Stimulated activated CD4-positive, alpha-beta T cell treated with anti-CD3 and anti-CD28 coated beads, Interleukin-2, amount 100 ng/mL, for 4 hours (primary cell): ENCODE measurements at regions not wholly inside any gene's neighbourhood (a gene's known extent, or its start where the extent isn't known, plus 50 kb on each side); places are given as distances from the start of the nearest gene placed in this dataset.

ENCODE experiments used
- DNase-seq: peaks from one replicate; pipeline ENCODE4 v3.0.0-alpha.2; 2020; ENCODE audit warnings: low read depth

GRCh38 chr1:5659606-5660005 is 332.6 kb downstream of the NPHP4 start:
- no peak for DNase-seq

DNA sequence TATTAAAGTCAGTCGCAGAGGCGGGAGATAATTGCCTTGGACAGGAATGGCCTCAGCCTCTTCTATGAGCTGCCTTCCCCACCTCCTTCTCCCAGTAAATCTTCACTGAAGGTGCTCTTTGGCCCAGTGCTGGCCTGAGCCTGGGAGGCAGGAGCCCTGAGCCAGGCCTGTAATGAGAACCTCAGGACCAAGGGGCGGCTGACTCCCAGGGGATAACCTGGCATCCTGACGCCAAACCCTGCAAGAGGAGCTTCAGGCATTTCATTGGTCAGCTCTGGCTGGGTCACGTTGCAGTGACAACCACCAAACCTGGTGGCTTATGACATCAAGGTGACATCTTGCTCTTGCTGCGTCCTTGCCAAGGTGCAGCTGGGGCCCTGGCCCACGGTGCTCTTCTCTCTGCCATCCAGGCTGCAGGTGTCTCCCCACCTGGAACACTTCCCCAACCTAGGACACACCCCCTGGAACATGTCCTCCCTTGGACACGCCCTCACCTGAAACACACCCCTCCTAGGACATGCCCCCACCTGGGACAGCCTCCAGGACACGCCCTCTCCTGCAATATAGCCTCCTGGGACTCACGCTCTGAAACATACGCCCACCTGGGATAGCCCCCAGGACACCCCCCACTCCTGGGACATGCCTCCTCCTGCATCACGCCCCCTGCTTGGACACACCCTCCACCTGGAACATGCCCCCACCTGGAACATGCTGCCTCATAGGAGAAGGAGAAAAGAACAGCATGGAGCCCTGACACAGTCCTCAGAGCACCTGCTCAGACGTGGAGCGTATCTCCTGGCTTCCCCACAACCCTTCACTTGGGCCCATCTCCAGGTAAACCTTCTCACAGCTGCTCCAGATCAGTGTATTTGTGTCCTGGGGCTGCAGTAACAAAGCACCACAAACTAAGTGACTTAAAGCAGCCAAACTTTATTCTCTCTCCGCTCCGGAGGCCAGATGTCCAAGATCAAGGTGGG is 333.6 kb downstream of the NPHP4 start:
- DNase-seq = no peak

- DNase-seq = no peak
Measured at GRCh38 chr1:5651964-5652821, 340.0 kb downstream of the NPHP4 start.

DNA sequence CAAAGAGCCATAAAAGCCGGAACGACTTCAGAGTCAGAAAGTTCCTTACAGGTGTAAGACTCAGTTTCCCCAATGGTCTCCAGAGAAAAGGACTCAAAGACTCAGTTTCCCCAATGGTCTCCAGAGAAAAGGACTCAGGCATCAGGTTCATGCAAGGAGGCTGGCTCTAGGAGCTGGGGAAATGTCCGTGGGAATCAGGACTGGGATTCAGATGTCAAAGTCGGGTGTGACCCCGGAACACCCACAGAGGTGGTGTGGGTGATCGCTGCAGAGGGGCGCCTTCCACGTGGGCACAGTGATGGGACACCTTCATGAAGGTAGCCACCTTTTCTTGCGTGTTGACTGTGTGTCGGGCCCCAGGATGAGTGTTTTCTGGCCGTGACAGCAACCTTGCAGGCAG is 340.8 kb downstream of the NPHP4 start:
- no peak for DNase-seq

DNA sequence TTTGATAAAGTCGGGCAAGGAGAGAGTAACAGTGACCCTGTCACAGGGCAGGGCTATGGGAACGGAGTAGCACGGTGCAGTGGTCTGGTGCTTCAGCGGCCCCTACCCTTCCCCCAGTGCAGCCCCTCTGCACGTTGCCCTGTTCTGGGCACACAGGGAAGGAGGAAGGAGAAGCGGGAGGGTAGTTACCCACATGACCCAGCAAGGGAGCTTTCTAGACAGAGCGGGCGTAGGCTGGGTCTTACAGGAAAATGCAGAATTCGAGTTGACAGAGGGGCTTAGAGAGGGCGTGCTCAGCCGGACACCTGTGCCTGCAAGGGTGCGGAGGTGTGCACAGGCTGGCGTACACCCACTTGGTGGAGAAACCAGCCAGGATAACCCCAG is 341.2 kb downstream of the NPHP4 start:
- no peak for DNase-seq

GRCh38 chr1:5650283-5651026 is 341.8 kb downstream of the NPHP4 start:
- DNase-seq = no peak

DNA sequence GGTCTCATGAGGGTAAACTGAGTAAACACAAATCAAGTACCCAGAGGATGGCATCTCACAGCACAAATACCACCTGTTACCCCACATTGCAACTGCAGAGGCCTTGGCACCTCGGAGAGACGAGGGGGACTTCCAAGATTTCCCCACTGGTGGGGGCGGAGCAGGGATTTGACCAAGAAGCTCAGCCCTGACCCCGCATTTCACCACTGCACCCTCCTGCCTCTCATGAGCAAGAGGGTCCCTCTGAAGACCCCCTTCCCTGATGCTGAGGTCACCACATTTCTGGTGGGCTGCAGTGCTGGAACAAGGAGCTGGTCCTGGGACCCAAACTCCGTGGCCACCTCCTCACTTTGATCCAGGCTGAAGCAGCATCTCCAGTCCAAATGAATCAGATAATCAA is 342.4 kb downstream of the NPHP4 start:
- DNase-seq = no peak

DNA sequence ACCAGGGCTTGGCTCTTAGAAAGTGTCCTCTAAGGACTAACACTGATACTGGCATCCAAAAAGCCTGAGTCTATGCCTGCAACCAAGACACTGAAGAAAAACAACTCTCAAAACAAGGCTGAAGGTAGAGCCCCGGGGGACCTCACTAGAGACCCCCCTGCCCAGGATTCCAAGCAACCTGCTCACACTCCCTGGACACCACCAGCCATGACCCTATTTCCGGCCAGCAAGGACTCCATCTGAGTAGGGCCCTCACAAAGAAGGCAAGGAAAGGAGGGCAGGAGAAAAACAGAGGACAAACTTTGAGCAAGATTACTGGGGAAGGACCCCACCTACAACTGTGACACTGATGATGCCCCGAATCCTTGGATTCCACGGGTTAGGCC is 343.1 kb downstream of the NPHP4 start:
- DNase-seq = no peak

DNA sequence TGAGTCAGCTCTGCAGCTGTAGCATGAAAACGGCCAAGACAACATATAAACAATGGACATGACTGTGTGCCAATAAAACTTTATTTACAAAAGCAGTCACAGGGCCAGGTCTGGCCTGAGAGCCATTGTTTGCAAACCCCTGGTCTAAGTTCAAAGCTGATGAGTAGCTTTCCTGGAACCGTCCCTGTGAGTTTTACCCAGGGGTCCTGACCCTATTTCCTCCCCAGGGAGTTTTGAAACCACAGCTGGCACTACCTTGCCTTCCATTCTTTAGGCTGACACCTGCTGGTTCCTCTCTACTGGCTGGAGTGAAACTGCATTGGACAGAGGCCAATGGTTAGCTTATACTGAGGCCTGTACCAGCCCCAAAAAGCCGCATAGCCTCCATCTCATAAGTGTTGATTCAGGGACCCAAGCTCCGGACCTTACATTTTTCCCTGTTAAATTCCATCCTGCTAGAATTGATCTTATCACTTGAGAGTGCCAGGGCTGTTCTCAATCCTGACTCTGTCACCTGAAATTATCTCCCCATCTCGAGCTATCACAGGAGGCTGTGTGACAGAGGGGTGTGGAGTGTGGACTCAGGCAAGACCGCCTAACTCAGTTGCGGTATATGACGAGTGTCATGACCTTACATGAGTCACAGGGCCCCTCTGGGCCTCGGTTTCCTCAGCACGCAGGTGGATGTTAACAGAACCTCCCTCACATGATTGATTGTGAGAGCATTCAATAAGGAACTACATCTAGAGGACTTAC is 343.6 kb downstream of the NPHP4 start:
- no peak for DNase-seq

GRCh38 chr1:5647234-5647633 is 345.0 kb downstream of the NPHP4 start:
- DNase-seq = no peak

GRCh38 chr1:5646486-5647149 is 345.6 kb downstream of the NPHP4 start:
- DNase-seq = no peak

DNA sequence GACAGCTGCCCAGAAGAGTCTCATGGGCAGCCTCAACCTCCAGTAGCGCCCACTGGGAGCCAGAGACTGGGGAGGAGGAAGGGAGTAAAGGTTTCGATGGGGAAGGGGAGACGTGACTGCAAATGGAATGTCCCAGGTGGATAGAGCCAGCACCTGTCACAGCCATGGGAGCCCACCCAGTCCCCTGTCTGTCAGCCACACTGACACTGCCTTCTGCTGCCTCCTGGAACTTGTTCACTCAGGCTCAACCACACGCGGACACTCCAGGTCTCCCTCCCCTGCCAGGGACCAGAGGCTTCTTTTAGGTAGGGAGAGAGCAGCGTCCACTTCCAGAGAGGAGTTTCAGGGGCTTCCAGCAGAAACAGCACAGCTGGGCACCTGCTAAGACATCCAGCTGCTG is 346.3 kb downstream of the NPHP4 start:
- no peak for DNase-seq

- no peak for DNase-seq
Measured at GRCh38 chr1:5645135-5645399, 347.2 kb downstream of the NPHP4 start.

DNA sequence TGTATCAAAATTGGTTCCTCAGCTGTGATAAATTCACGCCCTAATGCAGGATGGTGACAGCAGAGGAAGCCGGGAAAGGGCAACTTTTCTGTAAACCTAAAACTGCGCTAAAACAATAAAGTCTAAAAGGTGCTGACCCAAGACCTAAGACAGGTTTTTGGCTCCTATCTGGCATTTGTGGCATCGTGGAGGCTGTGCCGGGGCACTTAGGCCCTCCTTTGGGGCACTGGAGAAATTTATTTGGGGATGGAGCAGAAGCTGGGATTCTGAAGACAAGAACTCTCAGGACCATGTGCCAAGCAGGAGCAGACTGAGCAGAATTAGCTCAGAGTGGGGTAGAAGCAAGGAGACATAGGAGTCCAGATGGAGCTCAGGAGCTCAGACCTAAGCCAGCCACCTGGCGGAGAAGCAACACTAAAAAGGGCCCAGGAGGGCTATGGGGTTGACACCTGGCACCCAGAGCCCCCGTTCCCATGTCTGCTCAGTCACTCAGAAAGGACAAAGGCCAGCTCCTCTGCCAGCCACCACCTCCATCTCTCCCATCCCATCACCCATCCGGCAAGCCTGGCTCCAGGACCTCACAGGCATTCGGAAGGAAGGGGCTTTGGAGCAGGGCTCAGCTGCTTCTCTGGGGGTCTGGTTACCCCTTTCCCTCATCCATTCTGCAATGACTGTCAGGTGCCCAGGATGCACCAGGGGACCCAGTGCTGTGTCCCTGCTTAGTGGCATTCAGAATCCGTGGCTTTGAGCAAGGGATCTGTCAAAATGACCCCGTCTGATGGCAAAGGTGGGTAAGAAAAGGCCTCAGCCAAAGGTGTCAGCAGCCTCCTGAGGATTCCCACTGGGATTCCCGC is 347.7 kb downstream of the NPHP4 start:
- no peak for DNase-seq

- DNase-seq = no peak
Measured at GRCh38 chr1:5643360-5644107, 348.7 kb downstream of the NPHP4 start.

DNA sequence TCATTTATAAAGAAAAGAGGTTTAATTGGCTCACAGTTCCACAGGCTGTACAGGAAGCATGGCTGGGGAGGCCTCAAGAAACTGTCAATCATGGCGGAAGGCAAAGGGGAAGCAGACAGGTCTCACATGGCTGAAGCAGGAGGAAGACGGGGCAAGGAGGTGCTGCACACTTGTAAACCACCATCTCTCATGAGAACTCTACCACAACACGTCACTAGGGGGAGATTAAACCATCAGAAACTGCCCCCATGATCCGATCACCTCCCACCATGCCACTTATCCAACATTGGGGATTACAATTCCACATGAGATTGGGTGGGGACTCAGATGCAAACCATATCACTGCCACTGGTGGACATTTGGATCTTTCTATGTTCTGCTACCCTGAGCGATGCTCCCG is 351.4 kb downstream of the NPHP4 start:
- no peak for DNase-seq

DNA sequence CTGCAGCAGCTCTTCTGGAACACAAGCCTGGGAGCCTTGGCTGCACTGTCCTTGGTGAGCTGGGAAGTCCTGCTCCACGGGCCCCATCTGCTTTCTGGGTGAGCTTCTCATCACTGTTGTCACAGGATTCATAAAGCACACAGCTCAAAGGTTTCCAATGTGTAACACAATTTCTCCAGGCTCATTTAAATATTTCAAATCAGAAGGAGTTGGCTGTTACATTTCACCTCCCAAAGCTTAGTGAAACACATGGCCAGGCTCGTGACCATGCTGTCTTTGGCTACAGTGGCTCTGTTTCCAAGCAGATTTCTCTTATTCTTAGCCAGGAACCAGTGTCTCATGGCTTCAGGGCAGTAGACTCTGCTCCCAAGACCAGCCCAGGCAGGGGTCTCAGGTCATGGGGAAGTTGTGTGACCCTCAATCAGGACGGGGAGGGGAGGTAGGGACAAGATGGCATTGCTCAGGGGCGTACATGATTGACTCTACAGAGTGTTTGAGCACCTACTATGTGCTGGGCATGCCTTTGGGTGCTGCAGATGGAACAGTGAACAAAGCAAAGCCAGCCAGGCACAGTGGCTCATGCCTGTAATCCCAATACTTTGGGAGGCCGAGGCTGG is 353.0 kb downstream of the NPHP4 start:
- no peak for DNase-seq

DNA sequence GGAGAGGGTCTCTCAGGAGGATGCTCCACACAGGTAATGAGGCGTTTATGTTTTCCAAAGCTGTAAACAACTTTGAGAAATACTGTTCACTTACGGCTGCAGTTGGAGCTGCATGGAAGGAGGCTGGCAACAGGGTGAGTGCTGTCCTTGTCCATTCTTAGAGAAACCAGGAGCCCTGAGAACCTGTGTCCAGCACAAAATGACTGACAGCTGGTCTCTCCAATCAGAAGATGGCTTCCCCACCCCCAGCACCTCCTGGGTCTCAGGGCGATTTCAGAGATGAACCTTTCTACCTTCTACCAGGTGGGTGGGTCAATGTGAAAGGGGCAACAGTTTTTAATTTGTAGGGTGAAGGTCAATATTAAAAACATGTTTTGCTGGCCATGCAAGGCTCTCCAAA is 353.6 kb downstream of the NPHP4 start:
- no peak for DNase-seq

GRCh38 chr1:5637171-5637570 is 355.1 kb downstream of the NPHP4 start:
- no peak for DNase-seq
